ENCODE measurements at regions not wholly inside any gene's neighbourhood (a gene's known extent, or its start where the extent isn't known, plus 50 kb on each side); places are given as distances from the start of the nearest gene placed in this dataset.
A peak's percentile ranks its signal among the peaks of the same experiment; 100 is the strongest.

GRCh38 chr14:104320611-104321086, 182.3 kb downstream of the KIF26A start:
- Histone ChIP-seq H3F3A (replicated peaks; ENCODE audit: low read depth) (no peaks in the 10 kb centered on the region), H3K36me3 (ENCODE audit: insufficient read depth) (no peaks in the 10 kb centered on the region), H3K4me3 (no peak overlapping the region), H3K9me2 (ENCODE audit: insufficient read depth) (no peaks in the 10 kb centered on the region), H3K79me2 (replicated peaks; ENCODE audit: insufficient read depth) (no peaks in the 10 kb centered on the region), H3K4me2 (no peak overlapping the region), H3K4me1 (ENCODE audit: insufficient read depth) (no peaks in the 10 kb centered on the region), H4K20me1 (replicated peaks; ENCODE audit: insufficient read depth) (no peaks in the 10 kb centered on the region), H3K27ac (ENCODE audit: low read depth) (no peak overlapping the region), H3K27me3 (ENCODE audit: insufficient read depth) (no peaks in the 10 kb centered on the region), H2AFZ (no peak overlapping the region)
- no peak for TF ChIP-seq ZNF462 (CRISPR knock-in tag; IDR thresholded peaks at IDR 0.05)
- TF ChIP-seq CTCF (conservative IDR thresholded peaks at IDR 0.05; ENCODE audit: low read depth in 2 of 2) = no peak
- TF ChIP-seq EZH2phosphoT487 (IDR thresholded peaks at IDR 0.05; ENCODE audit: unreplicated experiment) = no peak
- no peak for TF ChIP-seq POLR2AphosphoS5 (IDR thresholded peaks at IDR 0.05; ENCODE audit: low read depth)
- TF ChIP-seq ETS1 (IDR thresholded peaks at IDR 0.05) = no peak
- no peak for TF ChIP-seq ZNF331 (CRISPR knock-in tag; IDR thresholded peaks at IDR 0.05; ENCODE audit: low read depth)
- TF ChIP-seq STAT1 (IDR thresholded peaks at IDR 0.05; ENCODE audit: unreplicated experiment) = no peak
- TF ChIP-seq ZNF114 (CRISPR knock-in tag; IDR thresholded peaks at IDR 0.05) = no peak
- no peak for TF ChIP-seq EZH2 (IDR thresholded peaks at IDR 0.05; ENCODE audit: low read depth, unreplicated experiment)
- TF ChIP-seq CREB1 (CRISPR knock-in tag; IDR thresholded peaks at IDR 0.05; ENCODE audit: low read depth) = no peak
- TF ChIP-seq REST (IDR thresholded peaks at IDR 0.05; ENCODE audit: unreplicated experiment) = no peak
- TF ChIP-seq NANOG (IDR thresholded peaks at IDR 0.05; ENCODE audit: borderline replicate concordance) = no peak
- no peak for TF ChIP-seq JUNB (IDR thresholded peaks at IDR 0.05; ENCODE audit: unreplicated experiment)
- DNase-seq (ENCODE audit: low spot score) (no peak), ATAC-seq (peak; percentile 33; the same call in 2 of the 3 replicates)
- Mint-ChIP-seq H3K4me1 (no peaks in the 10 kb centered on the region), H3K9me3 (no peaks in the 10 kb centered on the region), H3K4me3 (no peak overlapping the region), H3K36me3 (ENCODE audit: low read depth) (no peaks in the 10 kb centered on the region), H3K27me3 (ENCODE audit: insufficient read depth, low read depth, poor library complexity) (peaks cover 2% of the 10 kb centered on the region), H3K27ac (no peak overlapping the region)

Measured in GM23338 (cell line).